HK-2 (cell line): ENCODE measurements at regions not wholly inside any gene's neighbourhood (a gene's known extent, or its start where the extent isn't known, plus 50 kb on each side); places are given as distances from the start of the nearest gene placed in this dataset.
"Not testable (repeated sequence)": the region's sequence is repeated elsewhere in the genome, so short reads cannot be mapped to it uniquely, and the experiment has no call there.

ENCODE experiments used
- DNase-seq: peaks from one replicate; pipeline ENCODE4 v3.0.0-alpha.2; 2018; ENCODE audit not compliant: unreplicated experiment

DNA sequence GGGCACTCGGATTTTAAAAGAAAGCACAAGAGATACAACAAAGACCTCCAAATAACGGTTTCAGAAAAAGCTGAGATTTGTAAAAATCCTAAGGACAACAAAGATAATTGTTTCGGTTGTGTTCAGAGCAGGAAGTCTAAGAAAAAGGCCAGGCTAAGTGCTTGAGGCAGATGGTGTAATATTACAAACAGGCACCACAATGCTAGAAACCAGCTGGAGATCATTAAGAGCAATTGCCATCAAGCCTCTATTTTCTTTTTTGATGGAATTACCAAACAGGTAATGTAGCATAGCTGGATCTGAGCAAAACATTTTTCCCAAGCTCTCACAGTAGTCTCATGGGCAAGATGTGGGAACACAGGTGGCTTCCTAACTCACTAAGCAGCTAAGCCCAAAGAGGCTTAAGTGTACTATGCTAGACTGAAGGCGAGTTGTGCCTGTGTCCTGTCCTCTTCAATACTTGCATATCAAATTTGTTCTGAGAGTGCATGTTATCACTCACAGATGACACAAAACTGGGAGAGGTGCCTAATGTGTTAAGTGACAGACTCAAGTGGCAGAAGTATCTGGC is 161.6 kb downstream of the GLUL start:
- no peak for DNase-seq

GRCh38 chr1:182229451-182229850 is 162.1 kb downstream of the GLUL start:
- no peak for DNase-seq

- no peak for DNase-seq
Observed at GRCh38 chr1:182227864-182228547, 163.6 kb downstream of the GLUL start.

DNA sequence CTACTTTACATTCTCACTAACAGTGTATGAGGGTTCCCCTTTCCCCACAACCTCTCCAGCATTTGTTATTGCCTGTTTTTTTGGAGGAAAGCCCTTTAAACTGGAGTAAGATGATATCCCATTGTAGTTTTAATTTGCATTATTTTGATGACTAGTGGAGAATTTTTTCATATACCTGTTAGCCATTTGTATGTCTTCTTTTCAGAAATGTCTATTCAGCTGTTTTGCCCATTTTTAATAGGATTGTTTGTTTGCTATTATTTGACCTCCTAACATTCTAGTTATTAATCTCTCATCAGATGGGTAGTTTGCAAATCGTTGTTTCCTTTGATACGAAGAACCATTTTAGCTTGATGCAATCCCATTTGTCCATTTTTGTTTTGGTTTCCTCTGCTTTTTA is 165.0 kb downstream of the GLUL start:
- no peak for DNase-seq

DNA sequence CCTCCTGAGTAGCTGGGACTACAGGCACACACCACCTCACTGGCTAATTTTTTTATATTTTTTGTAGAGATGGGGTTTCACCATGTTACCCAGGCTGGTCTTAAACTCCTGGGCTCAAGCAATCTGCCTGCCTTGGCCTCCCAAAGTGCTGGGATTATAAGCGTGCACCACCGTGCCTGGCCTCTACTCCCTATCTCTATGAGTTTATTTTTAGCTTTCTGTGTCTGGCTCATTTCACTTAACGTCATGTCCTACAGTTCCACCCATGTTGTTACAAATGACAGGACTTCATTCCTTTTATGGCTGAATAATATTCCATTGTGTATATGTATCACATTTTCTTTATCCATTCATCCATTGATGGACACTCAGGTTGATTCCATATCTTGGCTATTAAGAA is 164.2 kb upstream of the ZNF648 start:
- not testable (repeated sequence) for DNase-seq

GRCh38 chr1:182221990-182222389 is 160.5 kb upstream of the ZNF648 start:
- DNase-seq, result not testable (repeated sequence)

- DNase-seq, result not testable (repeated sequence)
Observed at GRCh38 chr1:182221367-182221766, 159.9 kb upstream of the ZNF648 start.

DNA sequence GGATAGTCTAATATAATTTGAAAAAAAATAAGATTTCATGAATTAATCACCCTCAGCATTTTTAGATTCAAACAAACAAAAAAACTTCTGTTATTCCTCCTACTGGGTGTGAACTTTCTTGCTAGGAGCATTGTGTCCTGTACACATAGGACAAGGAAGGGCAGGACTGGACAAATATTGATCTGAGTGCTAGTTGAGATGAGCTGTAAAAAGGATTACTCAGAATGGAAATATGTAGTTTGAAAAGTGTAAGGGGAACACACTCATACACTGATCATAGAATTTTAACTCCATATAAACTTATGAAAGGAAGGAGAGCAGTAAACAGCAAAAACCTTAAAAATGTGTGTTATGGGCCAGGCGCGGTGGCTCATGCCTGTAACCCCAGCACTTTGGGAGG is 156.5 kb upstream of the ZNF648 start:
- no peak for DNase-seq

- no peak for DNase-seq
Observed at GRCh38 chr1:182217071-182217470, 155.6 kb upstream of the ZNF648 start.

DNA sequence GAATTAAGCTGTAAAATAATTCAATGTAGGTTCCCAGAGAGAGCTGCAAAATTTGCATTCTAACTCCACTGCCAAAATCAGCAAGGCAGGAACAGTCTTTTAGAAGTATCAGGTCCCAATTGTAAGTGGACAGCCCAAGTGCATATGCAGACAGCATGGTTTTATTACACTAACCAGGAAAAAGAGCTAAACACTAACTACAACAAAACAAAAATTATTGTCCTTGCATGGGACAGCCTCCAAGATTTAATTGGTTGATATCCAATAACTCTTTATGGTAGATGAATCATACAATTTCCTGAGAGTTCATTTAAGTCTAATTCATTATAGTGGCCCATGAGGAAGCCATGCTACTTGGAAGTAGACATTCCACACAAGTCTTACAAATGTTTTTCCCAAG is 154.3 kb upstream of the ZNF648 start:
- no peak for DNase-seq

DNA sequence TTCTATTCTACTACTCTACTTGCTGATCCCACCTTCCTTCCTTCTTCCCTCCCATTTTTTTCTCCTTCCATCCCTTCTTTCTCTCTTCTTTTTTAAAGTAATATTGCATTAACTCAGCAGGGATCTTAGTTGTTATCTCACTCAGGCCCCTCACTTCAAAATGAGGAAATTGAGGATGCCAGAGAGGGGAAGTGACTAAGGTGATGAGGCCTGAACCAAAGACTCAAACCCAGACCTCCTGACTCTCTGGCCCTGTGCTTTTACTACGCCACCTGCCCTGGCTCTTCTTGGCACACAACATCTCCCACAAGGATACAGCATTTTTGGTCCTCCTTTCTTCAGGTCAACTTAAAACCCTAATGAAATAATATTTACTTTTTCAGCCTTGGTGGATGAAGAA is 151.7 kb upstream of the ZNF648 start:
- DNase-seq, result no peak

GRCh38 chr1:182211386-182211785 is 149.9 kb upstream of the ZNF648 start:
- DNase-seq, result no peak

DNA sequence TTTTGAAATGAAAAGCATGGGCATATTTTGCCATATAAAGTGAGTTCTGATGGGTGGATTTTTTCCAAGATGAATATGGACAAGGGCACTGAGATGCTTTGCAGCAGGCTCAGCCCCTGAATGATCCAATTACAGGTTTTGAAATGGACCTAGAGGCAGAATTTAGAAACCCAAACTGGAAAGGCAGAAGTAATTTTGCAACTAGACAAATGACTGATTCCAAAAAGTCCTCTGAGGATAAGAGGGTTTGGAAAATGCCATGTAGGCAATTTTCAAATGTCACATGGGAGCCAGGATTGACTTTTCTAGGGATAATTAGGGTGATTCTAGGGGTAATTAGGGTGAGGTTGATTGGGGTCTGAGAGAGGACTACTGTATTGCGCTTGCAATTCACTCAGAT is 148.9 kb upstream of the ZNF648 start:
- no peak for DNase-seq

- DNase-seq, result no peak
Observed at GRCh38 chr1:182207300-182207699, 145.8 kb upstream of the ZNF648 start.

DNA sequence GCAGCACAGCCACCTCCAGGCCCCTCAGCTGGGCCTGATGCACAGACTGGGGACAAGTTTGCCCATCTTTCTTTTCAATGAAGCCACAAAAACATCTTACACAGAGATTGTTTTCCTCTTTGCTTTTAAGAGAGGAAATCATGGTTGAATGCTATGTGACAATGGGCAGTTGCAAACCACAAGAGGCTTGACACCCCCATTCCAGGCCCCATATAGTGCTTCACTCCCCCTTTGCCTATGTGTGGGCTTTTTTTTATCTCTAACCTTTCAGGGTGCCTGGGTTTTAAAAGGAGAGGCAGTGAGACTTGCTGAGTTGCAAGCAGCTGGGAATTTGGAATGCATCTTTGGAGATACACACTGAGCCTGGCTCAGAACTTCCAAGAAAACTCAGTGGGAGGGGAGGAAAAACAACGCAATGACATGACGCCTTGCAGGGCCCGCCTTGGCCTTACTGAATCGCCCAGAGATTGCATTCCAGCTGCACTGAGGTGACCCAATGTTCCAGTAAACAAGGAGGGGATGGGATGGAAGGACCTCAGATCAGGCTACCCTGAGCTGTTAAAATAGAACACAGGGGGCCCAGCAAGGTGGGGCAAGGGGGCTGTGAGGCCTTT is 145.2 kb upstream of the ZNF648 start:
- no peak for DNase-seq

DNA sequence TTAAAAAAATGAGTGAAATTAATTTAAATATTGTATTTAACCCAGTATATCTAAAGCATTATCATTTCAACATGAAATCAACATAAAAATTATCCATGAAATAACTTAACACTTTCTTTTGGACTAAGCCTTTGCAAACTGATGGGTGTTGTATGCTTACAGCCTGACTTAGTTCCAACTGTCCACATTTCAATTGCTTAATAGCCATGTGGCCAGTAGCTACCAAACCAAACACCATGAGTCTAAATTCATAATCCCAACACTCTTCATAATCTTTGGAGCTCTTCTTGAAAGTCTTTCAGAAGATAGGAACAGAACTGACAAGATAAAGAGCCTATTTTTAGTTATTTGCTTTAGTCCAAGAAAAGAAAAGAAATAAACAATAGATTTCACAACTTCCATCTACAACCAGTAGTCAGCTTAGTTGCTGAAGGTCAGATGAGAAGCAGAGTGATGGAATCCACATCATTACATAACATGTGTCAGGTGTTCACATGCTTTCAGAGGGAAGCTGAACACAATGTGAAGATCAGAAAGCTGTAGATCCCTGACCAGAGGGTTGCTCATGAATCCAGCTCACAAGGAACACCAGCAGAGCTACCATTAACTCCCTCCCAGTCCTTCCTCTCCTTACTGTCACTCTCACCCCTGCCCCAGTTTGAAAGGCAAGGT is 144.0 kb upstream of the ZNF648 start:
- no peak for DNase-seq

DNA sequence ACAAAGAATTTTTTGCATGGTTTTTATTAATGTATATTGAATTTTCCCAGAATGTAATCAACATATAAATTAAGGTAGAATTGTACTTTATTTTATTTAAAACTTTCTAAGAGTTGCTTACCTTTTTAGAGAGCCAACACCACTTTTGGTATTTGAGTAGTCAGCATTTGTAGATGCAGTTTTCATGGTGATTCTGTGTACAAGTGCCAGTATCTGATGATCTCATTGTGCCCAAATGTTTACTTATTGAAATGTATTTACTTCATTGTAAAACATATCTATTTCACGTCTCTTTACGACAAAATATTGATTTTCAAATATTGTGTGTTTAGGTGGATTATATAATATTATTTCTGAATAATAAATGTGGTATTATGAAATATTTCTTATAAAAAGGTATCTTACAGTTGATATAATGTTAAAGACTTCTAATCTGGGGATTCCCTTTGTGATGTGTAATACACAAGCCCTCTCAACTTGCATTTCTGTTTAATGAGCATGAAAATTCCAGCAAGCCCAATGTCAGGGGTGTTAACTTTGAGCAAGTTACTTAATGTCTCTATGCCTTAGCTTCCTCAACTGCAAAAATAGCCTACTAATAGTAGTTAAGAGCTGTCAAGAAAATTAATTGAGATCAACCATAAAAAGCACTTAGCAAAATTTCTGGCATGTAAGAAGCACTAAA is 141.8 kb upstream of the ZNF648 start:
- DNase-seq, result no peak

GRCh38 chr1:182201490-182201889 is 140.0 kb upstream of the ZNF648 start:
- not testable (repeated sequence) for DNase-seq

DNA sequence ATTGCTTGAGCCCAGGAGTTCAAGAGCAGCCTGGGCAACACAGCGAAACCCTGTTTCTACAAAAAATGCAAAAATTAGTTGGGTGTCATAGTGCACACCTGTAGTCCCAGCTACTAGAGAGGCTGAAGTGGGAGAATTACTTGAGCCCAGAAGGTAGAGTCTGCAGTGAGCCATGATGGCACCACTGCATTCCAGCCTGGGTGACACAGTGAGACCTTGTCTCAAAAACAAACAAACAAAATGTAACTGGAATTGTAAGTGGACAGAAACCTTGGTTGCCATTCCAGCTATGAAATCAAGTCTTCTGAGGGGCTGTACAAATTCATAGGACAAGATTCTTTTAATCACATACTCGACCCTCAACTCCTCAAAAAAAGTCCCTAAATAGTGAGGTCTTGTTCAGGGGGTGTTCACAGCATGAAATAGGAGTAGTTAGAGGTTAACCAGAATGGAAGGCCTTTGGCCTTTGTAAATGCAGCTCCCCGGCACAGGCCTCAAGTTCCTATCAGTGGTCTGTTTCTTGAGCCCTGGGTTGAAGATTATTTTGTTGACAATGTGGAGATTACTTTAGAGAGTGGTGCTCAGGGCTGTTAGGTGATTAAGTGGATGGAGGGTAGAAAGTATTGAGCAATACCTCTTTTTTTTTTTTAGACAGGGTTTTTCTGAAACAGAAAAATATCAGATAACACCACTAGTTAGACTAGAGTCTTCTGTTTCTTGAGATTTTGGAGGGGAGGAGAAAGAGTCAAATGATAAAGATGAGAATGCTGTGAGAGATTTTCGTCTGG is 138.7 kb upstream of the ZNF648 start:
- no peak for DNase-seq

- no peak for DNase-seq
Observed at GRCh38 chr1:182198006-182198605, 136.6 kb upstream of the ZNF648 start.
